HG02798 (cell line): ENCODE measurements at regions not wholly inside any gene's neighbourhood (a gene's known extent, or its start where the extent isn't known, plus 50 kb on each side); places are given as distances from the start of the nearest gene placed in this dataset.
"Not testable (repeated sequence)": the region's sequence is repeated elsewhere in the genome, so short reads cannot be mapped to it uniquely, and the experiment has no call there.

ENCODE experiments used
- ATAC-seq: cut with Tn5 transposase; IDR thresholded peaks from one replicate; pipeline ENCODE4 v1.9.1; 2021; ENCODE audit warnings: mild to moderate bottlenecking; ENCODE audit not compliant: unreplicated experiment, poor library complexity

GRCh38 chr11:86171627-86172026 lies 72.9 kb upstream of the EED start:
- ATAC-seq: no peak

GRCh38 chr11:86167499-86168164 lies 76.9 kb upstream of the EED start:
- no peak for ATAC-seq

GRCh38 chr11:86166287-86166686 lies 78.3 kb upstream of the EED start:
- ATAC-seq: not testable (repeated sequence)

DNA sequence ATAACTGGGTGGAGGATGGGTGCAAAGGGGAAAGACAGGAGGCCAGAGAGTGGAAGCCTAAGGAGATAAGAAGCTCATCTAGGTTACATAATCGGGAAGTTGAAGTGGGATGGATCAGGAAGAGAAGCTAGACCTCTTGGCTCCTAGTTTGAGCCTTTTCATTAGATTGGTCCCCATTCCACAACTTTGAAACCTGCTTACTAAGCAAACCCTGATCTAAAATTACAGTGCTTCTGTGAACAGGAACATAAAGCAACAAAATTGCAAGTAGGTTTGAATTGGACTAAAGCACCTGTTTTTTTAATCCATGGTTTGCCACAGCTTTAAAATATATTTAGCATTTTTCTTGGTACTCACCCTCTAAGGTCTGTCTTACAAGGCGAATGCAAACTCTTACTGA lies 80.4 kb upstream of the EED start:
- ATAC-seq: no peak

DNA sequence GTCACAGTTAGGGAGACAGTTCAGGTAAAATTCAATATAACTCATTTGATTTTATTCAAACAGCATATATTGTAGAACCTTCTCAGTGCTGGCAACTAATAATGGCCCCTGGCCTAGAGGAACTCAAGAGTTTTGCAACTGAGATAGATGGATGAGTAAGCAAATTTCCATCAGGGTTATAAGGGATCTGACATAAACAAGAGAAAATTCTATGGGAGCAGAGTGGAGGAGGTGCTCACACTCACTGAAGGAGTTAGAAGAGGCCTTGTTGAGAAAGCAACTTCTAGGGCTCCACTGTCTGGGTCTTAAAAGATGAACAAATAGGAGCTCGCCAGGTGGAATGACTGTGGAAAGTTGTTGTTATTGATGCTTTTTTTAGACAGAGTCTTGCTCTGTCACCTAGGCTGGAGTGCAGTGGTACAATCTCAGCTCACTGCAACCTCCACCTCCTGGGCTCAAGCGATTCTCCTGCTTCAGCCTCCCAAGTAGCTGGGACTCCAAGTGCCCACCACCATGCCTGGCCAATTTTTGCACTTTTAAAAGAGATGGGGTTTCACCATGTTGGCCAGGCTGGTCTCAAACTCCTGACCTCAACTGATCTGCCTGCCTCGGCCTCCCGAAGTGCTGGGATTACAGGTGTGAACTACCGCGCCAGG lies 81.2 kb upstream of the EED start:
- ATAC-seq: not testable (repeated sequence)

- ATAC-seq: no peak
Measured at GRCh38 chr11:86162239-86162638, 82.3 kb upstream of the EED start.

DNA sequence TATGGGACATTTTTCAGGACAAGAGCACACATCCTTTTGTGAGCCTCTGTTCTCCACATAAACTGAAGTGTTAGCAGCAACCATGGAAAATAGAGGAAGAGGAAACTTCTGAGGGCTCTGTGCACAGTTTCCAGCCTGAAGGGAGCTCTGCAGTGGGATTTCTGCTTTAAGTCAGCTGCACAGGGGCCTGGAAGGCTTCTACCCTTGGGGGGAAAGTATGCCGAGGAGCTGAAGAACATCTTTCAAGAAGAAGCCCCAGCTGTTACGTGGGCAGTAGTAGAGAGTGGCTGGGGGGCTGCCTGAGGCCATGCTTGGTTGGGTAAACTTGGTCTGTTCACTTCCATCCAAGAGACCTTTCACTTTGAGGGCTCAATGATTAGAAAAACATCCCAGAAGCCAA lies 82.7 kb upstream of the EED start:
- no peak for ATAC-seq

DNA sequence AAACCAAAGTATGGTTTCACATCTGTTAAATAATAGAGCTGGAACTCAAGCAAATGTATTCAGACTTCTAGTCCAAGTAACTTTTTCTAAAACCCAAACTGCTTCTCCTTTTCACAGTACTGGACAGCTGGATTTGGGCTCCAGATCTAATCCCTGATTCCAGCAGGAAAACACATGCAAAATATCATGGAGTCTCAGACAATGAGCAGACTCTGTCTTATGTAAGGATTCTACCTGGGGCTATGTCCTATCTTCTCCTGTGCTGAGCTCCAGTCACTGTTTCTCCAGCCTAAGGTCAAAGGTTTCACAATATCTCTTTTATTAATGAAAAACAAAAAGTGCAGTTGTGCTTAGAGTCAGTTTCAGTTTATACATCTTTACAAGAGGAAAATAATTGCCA lies 83.2 kb upstream of the EED start:
- no peak for ATAC-seq

DNA sequence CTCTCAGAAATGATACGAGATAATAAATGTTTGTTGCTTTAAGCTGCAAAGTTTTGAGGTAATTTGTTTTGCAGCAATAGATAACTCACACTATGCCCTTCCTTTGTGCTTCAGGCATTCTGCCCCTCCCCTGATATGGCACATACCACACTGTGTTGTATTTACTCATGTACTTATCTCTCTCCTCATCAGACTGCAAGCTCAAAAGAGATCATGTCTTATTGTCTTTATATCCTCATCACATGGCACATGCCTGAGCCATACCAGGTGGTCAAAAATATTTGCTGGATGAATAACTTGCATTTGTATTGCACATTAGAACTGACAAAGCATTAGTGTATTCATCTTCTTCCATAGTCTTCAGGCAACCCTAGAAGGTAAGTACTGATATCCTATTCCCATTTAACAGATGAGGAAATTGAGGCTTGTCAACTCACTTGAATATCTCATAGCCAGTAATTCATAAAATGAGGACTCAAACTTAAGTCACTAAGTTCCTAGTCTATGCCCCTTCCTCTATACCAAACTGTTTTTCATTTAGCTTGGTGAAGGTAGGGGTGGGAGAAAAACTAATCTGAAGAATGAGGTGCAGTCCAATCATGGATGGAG lies 83.9 kb upstream of the EED start:
- ATAC-seq: no peak

GRCh38 chr11:86159581-86159891 lies 85.0 kb upstream of the EED start:
- no peak for ATAC-seq

GRCh38 chr11:86158704-86159580 lies 85.6 kb upstream of the EED start:
- no peak for ATAC-seq

DNA sequence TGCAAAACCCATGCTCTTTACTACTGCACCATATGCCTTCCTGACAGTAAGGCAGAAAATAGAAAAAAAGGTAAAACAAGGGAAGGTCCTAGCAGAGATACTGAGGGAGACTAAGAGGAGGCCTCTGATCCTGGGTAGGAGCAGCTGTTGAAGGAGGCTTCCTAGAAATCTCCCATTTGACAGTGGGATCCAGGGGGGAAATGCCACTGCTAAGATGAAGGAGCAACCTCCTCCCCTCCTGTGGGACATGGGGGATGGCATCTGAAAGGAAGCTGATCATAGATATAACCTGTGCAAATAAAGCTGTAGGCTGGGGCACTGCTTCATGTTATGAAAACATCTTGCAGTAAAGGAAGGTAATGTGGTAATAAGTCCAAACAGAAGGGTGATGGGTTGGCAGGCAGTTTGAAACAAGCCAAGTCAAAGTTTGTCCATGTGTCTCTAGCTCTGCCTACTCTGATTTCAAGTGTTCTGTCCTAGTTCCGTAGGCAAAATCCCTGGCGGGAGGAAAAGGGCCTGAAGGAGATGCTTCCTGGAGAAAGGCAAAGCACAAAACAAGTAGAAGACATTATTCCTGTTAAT lies 86.7 kb upstream of the EED start:
- no peak for ATAC-seq

DNA sequence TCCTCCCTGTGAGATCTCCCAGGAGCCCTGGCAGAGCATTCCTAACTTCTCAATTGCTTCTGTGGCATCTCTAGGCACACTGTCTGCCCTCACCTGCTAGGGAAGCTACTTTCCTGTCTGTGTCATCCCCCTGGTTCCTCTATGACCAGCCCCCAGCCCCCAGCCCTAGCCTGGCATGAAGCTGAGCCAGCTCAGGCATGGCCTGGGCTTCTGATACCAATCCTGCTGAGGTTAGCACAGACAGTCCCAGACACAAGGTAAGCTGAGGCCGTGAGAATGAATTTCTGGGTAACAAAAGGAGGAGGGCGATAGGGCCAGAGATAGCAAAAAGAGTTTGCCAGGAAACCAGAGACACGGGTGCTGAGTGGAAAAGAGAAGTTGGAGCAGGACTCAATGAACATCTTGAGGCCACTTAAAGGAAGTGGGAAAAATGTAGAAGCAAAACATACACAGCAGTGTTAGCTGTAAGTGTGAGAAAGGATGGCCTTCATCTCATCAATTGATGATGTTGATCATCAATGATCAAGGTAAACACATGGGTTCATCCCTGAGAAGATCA lies 87.6 kb upstream of the PICALM start:
- no peak for ATAC-seq

DNA sequence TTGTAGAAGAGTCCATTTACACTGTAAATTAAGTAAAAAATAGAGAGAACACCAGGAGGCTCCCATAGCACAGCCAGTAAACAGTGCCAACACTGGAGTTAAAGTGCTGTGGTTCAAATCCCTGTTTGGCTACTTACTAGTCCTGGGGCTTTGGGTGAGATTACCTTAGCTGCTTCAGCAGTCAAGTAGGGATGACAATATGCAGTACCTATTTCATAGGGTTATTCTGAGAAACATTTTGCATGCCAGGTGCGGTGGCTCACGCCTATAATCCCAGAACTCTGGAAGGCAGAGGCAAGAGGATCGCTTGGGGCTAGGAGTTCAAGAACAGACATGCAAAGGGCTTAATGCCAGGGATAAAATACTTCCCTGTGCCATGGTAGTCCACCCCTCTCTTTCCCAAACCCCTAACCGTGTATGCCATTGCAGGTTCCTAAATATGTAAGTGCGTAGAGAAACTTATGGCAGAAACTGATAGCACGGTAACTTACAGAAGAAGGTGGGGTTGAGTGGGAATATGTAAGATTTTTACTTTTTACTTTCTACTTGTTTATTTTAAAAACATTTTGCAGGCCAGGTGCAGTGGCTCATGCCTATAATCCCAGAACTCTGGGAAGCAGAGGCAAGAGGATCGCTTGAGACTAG lies 86.4 kb upstream of the PICALM start:
- ATAC-seq: no peak

DNA sequence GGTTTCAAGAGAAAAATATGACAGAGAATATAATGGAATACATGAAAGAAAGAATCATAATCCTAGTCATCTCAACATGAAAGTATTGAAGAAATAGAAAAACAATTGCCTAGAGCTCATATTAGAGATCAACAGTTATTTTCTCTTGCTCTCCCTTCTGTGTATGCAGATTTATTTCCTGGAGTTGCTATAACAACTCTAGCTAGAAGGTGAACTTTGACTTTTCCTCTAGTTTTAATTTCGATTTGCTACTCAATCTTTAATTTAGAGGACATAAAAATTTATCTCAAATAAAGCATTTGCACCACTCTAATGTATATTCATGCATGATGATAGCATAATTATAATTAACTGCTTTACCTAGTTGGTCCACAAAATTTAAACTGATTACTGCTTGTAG lies 84.6 kb upstream of the PICALM start:
- no peak for ATAC-seq

- ATAC-seq: no peak
Measured at GRCh38 chr11:86152901-86153300, 84.0 kb upstream of the PICALM start.

DNA sequence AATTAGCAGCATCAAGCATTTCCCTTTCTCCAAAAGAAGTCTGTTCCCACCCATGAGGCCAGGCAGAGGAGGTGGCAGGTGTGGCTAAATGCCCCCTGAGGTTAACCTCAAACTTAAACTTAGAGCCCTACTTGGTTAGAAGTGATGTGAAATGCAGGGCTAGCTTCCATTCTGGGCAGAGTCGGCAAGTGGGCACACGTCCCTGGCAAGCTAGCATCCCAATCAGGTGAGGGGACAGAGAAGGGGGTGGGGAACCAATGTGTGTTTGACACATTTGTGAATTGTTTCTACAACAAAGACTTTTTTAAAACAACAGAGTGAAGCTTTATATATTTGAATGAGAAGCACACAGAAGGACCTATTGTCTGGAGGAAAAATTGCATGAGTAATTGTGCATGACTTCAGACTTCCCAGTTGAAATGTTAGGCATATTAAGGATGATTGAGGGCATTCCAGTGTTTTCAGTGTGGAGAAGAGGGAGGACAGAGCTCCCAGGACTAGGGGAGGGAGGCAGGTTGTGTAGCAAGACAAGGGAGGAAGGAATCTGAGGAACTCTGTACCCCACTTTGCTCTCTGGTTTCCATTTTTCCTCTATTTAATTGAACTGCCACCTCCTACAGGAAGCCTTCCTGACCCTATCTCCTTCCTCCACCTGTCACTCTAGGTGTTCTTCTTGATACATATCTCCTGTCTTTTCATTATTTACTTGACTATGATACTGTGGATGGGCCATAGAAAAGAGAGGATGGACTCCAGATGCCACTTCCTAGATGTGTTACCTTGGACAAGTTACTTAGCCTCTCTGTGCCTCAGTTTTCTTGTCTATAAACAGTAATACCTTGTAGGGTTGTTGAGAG lies 83.3 kb upstream of the PICALM start:
- ATAC-seq: peak; percentile 38

DNA sequence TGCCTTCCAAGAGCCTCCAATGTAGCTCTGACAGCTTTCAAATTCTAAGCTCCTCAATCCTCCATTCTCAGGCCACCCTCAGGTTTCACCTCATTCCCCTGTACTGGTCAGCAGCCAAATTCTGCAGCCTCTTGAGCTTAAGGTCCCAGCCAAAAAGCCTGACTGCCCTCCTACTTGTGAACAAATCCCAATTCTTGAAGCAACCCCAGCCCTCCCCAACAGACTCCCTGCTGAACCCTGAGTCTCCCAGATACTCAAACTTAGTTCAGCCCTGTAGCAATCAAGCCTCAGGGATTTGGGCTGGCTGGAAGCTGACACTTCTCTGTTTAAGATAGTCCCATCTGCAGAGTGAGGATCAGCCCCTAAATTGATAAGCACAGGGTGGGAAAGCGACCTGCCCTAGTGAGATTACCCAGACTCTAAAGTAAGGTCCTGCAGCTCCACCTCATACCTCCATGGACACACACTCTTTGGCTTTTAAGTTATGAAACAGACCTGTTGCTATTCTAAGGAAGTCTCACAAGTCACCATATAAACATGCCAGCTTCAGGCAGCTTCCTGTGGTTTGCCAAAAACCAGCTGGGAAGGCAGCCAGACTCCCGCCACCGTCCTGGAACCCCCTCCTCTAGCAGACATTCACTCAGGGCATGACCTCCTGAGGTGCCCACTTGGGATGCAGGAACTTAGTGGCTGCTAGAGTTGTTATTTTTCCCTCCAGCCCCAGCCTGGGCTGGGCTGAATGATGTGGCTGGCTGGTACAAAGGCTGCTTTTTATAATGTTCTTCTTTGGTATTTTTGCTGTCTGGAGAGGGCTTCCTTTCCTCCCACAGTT lies 82.5 kb upstream of the PICALM start:
- ATAC-seq: peak; percentile 58
